GM12891 (cell line): ENCODE measurements at regions not wholly inside any gene's neighbourhood (a gene's known extent, or its start where the extent isn't known, plus 50 kb on each side); places are given as distances from the start of the nearest gene placed in this dataset.
"Not testable (repeated sequence)": the region's sequence is repeated elsewhere in the genome, so short reads cannot be mapped to it uniquely, and the experiment has no call there.

Source experiments
- DNase-seq: peaks from one replicate; pipeline ENCODE4 v3.0.0; 2011; ENCODE audit warnings: low spot score; ENCODE audit not compliant: insufficient read length
- FAIRE-seq: peaks from 2 replicates; lab custom pipeline; 2011; peaks lifted over from hg19 to GRCh38; lab: Jason Lieb, UNC
- PAX5 ChIP-seq: IDR thresholded peaks from 2 replicates; pipeline ENCODE4 v1.6.1; 2011; ENCODE audit warnings: low read length, moderate library complexity, mild to moderate bottlenecking; ENCODE audit not compliant: insufficient read depth, severe bottlenecking
- POLR2A ChIP-seq: IDR thresholded peaks from 2 replicates; pipeline ENCODE4 v1.6.1; 2011; ENCODE audit warnings: low read depth, low read length, control low read depth
- POLR2AphosphoS5 ChIP-seq: IDR thresholded peaks from 2 replicates; pipeline ENCODE4 v1.6.1; 2011; ENCODE audit warnings: low read depth, low read length, control low read depth
- POU2F2 ChIP-seq: IDR thresholded peaks from 2 replicates; pipeline ENCODE4 v1.6.1; 2011; ENCODE audit warnings: low read depth, mild to moderate bottlenecking, control low read depth, low read length, moderate library complexity
- SPI1 ChIP-seq: IDR thresholded peaks from 2 replicates; pipeline ENCODE4 v1.6.1; 2011; ENCODE audit warnings: low read depth, low read length, control low read depth
- TAF1 ChIP-seq: IDR thresholded peaks from 2 replicates; pipeline ENCODE4 v1.6.1; 2011; ENCODE audit warnings: low read depth, low read length, control low read depth

GRCh38 chr6:2582268-2582667 lies 168.5 kb downstream of the MYLK4 start:
- DNase-seq (no peak), FAIRE-seq (no peak)
- no peak for TF ChIP-seq TAF1

- DNase-seq (no peak), FAIRE-seq (no peak)
- TF ChIP-seq POLR2A (no peak), SPI1 (no peak), PAX5 (no peak)
These were observed 169.1 kb downstream of the MYLK4 start for GRCh38 chr6:2581611-2582010.

GRCh38 chr6:2581011-2581410 lies 169.7 kb downstream of the MYLK4 start:
- TF ChIP-seq SPI1 (no peak), POU2F2 (no peak), PAX5 (no peak)
- no peak for FAIRE-seq
- no peak for DNase-seq

- TF ChIP-seq TAF1: no peak
- TF ChIP-seq POLR2AphosphoS5: no peak
- TF ChIP-seq PAX5: no peak
- no peak for TF ChIP-seq SPI1
- TF ChIP-seq POLR2A: no peak
- TF ChIP-seq POU2F2: no peak
- FAIRE-seq: no peak
- DNase-seq: no peak
These were observed 170.7 kb downstream of the MYLK4 start for GRCh38 chr6:2579804-2580570.

DNA sequence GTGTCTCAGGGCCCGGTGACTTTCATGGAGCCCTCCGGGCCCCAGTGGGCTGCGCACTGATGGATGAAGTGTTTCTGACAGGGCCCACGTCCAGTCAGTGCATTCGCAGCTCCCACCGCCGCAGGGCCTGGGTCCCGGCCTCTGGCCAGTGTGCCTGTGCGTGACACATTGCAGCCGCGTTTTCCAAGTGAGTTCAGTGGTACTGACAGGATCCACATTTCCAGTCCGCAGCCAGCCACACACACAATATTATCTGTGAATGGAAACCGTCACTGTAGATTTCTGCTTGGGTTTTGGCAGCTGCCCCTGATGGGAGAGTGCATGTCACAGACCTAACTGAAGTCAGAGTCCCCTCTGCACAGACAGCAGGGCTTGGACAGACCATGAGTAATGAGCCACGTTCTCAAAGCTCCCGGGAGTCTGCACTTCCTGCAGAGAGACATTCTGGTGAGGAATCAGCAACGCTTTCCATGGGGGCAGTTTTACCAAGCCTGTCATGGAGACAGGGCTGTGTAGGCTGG lies 171.4 kb downstream of the MYLK4 start:
- DNase-seq: no peak
- no peak for TF ChIP-seq TAF1
- no peak for TF ChIP-seq SPI1
- TF ChIP-seq POU2F2: no peak
- TF ChIP-seq POLR2A: no peak
- TF ChIP-seq PAX5: no peak
- TF ChIP-seq POLR2AphosphoS5: no peak
- no peak for FAIRE-seq

DNA sequence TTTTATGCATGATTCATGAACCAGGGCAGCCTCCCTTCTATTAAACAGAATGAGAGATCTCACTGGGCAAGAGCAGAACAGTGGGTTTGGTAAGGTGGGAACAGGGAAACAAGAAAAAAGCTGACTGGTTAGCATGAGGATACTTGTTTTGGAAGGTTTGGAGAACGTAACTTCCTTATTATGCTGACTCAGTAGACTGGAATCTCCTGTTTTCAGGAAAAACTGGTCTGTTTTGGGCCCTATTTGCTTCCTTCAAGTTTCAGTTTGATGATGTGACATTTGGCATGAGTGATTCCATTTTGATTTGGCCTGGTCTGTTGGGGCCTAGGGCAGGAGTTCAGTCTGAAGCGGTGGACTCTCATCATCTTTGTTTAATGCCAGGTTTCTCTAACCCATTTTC lies 172.0 kb downstream of the MYLK4 start:
- no peak for TF ChIP-seq SPI1
- TF ChIP-seq POU2F2: no peak
- TF ChIP-seq POLR2A: no peak
- no peak for TF ChIP-seq PAX5
- TF ChIP-seq POLR2AphosphoS5: no peak
- TF ChIP-seq TAF1: no peak
- no peak for FAIRE-seq
- DNase-seq: no peak

DNA sequence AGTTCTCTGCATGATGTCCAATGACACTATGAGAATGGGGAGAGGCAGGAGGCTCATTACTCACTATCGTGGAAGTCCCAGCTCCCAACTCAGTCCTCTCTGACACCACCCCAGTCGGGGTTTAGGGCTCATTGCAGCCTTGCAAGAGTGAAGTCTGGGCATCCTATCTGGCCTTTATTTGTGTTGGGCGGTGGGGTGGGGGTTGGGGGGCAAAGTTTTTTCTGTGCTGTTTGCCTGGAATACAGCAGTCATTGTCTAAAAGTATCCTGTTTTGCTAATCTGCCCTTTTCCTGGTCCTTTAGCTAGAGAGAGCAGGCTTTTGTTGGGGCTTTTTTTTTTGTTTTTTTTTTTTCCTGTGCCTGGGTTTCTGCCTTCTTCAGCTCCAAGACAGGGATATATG lies 174.2 kb downstream of the MYLK4 start:
- DNase-seq: no peak
- FAIRE-seq: no peak
- no peak for TF ChIP-seq POU2F2
- TF ChIP-seq POLR2AphosphoS5: no peak
- TF ChIP-seq TAF1: no peak
- TF ChIP-seq SPI1: no peak
- TF ChIP-seq POLR2A: no peak
- TF ChIP-seq PAX5: no peak

DNA sequence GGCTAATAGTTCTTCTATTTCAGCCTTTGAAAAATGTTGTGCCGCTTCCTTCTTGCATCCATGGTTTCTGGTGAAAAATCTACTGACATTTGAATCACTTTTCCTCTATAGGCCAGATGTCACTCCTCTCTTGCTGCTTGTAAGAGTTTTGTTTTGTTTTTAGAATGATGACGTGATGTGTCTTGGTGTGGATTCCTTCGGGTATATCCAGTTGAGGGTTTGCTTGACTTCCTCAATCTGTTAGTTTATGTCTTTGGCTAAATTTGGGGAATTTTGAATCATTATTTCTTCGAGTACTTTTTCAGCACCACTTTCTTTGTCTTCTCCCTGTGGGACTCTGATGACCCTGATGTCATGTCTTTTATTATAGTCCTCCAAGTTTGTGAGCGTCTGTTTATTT lies 175.5 kb downstream of the MYLK4 start:
- TF ChIP-seq POLR2A (no peak), POU2F2 (no peak), SPI1 (no peak), POLR2AphosphoS5 (no peak), TAF1 (no peak), PAX5 (no peak)
- FAIRE-seq (no peak), DNase-seq (no peak)

DNA sequence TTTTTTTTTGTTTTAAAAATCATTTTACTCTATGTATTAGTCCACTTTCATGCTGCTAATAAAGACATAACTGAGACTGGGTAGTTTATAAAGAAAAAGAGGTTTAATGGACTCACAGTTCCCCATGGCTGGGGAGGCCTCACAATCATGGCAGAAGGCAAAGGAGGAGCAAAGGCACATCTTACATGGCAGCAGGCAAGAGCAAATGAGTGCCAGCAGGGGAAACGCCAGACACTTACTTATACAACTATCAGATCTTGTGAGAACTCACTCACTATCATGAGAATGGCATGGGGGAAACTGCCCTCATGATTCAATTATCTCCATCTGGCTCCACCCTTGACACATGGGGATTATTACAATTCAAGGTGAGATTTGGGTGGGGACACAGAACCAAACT lies 181.3 kb downstream of the MYLK4 start:
- not testable (repeated sequence) for DNase-seq, FAIRE-seq

GRCh38 chr6:2566048-2566447 lies 184.7 kb downstream of the MYLK4 start:
- no peak for FAIRE-seq
- DNase-seq: no peak
- TF ChIP-seq SPI1: no peak
- TF ChIP-seq POLR2AphosphoS5: no peak
- TF ChIP-seq TAF1: no peak
- TF ChIP-seq POLR2A: no peak
- TF ChIP-seq PAX5: no peak
- TF ChIP-seq POU2F2: no peak

DNA sequence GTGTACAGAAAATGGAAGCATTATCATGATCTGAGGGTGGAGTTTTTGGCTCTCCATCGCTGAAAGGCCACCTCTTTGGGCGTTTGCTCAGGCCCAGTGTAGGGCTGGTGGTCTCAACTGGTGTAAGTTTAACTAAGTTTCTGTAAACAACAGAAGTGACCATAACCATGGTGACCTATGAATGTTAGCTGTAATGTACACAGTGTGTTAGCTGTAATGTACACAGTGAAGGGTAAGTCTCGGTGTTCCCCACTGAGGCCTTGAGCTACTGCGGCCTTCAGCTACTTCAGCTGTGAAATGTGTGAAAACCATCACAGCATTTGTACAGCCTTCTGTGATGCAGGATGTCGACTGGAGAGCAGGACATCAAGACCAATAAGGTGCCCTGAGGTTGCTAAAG lies 185.2 kb downstream of the MYLK4 start:
- peak; percentile 35 for FAIRE-seq
- TF ChIP-seq POLR2A: no peak
- no peak for TF ChIP-seq POU2F2
- TF ChIP-seq POLR2AphosphoS5: no peak
- TF ChIP-seq SPI1: no peak
- TF ChIP-seq TAF1: no peak
- DNase-seq: no peak
